ENCODE measurements at regions not wholly inside any gene's neighbourhood (a gene's known extent, or its start where the extent isn't known, plus 50 kb on each side); places are given as distances from the start of the nearest gene placed in this dataset.
"Not testable (repeated sequence)": the region's sequence is repeated elsewhere in the genome, so short reads cannot be mapped to it uniquely, and the experiment has no call there.

- ChIA-PET POLR2A (no interaction called here), CTCF (no interaction called here)
- no peaks in the 10 kb centered on the region for H3K27me3 ChIP-seq (ENCODE audit: control insufficient read depth, insufficient read depth, low read length)
- no peaks in the 10 kb centered on the region for H3K9me3 ChIP-seq (ENCODE audit: control insufficient read depth, insufficient read depth, low read length)
- no peak overlapping the region for H3K4me3 ChIP-seq (ENCODE audit: low read depth, low read length)
- no peak for TF ChIP-seq CTCF (IDR thresholded peaks at IDR 0.05; ENCODE audit: low read depth, low read length)
- DNase-seq (ENCODE audit: low read depth, low spot score) = no peak
- no peak overlapping the region for H3K27ac ChIP-seq (ENCODE audit: low read depth, low read length)
Measured at GRCh38 chr10:46197050-46197449, 89.7 kb upstream of the ANTXRL start.

GRCh38 chr10:46198516-46198915 lies 88.3 kb upstream of the ANTXRL start:
- POLR2A ChIA-PET = no interaction called here
- H3K27me3 ChIP-seq (ENCODE audit: control insufficient read depth, insufficient read depth, low read length) = no peaks in the 10 kb centered on the region
- no peaks in the 10 kb centered on the region for H3K9me3 ChIP-seq (ENCODE audit: control insufficient read depth, insufficient read depth, low read length)
- no peak overlapping the region for H3K27ac ChIP-seq (ENCODE audit: low read depth, low read length)
- no peak for DNase-seq (ENCODE audit: low read depth, low spot score)
- TF ChIP-seq CTCF (IDR thresholded peaks at IDR 0.05; ENCODE audit: low read depth, low read length) = no peak
- no peak overlapping the region for H3K4me3 ChIP-seq (ENCODE audit: low read depth, low read length)
- CTCF ChIA-PET = no interaction called here

GRCh38 chr10:46202405-46202804 lies 84.4 kb upstream of the ANTXRL start:
- H3K27ac ChIP-seq (ENCODE audit: low read depth, low read length); CTCF ChIA-PET; H3K4me3 ChIP-seq (ENCODE audit: low read depth, low read length); POLR2A ChIA-PET; H3K27me3 ChIP-seq (ENCODE audit: control insufficient read depth, insufficient read depth, low read length); DNase-seq (ENCODE audit: low read depth, low spot score); H3K9me3 ChIP-seq (ENCODE audit: control insufficient read depth, insufficient read depth, low read length): not testable (repeated sequence)

GRCh38 chr10:46204482-46205102 lies 82.2 kb upstream of the ANTXRL start:
- H3K4me3 ChIP-seq (ENCODE audit: low read depth, low read length); POLR2A ChIA-PET; H3K27me3 ChIP-seq (ENCODE audit: control insufficient read depth, insufficient read depth, low read length); CTCF ChIA-PET; H3K27ac ChIP-seq (ENCODE audit: low read depth, low read length); H3K9me3 ChIP-seq (ENCODE audit: control insufficient read depth, insufficient read depth, low read length); DNase-seq (ENCODE audit: low read depth, low spot score): not testable (repeated sequence)

- POLR2A ChIA-PET; H3K9me3 ChIP-seq (ENCODE audit: control insufficient read depth, insufficient read depth, low read length); H3K27ac ChIP-seq (ENCODE audit: low read depth, low read length); DNase-seq (ENCODE audit: low read depth, low spot score); H3K27me3 ChIP-seq (ENCODE audit: control insufficient read depth, insufficient read depth, low read length); CTCF ChIA-PET; H3K4me3 ChIP-seq (ENCODE audit: low read depth, low read length): not testable (repeated sequence)
Measured at GRCh38 chr10:46210427-46210826, 76.4 kb upstream of the ANTXRL start.

- Histone ChIP-seq H3K4me3 (ENCODE audit: low read depth, low read length) (no peak overlapping the region), H3K27me3 (ENCODE audit: control insufficient read depth, insufficient read depth, low read length) (no peaks in the 10 kb centered on the region), H3K27ac (ENCODE audit: low read depth, low read length) (no peak overlapping the region), H3K9me3 (ENCODE audit: control insufficient read depth, insufficient read depth, low read length) (no peaks in the 10 kb centered on the region)
- ChIA-PET CTCF (no interaction called here), POLR2A (no interaction called here)
- TF ChIP-seq CTCF (IDR thresholded peaks at IDR 0.05; ENCODE audit: low read depth, low read length) = no peak
- DNase-seq (ENCODE audit: low read depth, low spot score) = no peak
Measured at GRCh38 chr10:46215426-46215825, 71.4 kb upstream of the ANTXRL start.

All from AG04450 (cell line).